HG02885 (cell line): ENCODE measurements at regions not wholly inside any gene's neighbourhood (a gene's known extent, or its start where the extent isn't known, plus 50 kb on each side); places are given as distances from the start of the nearest gene placed in this dataset.
A peak's percentile ranks its signal among the peaks of the same experiment; 100 is the strongest.

ENCODE experiments used
- ATAC-seq: cut with Tn5 transposase; IDR thresholded peaks from one replicate; pipeline ENCODE4 v1.9.1; 2021; ENCODE audit warnings: mild to moderate bottlenecking; ENCODE audit not compliant: unreplicated experiment, poor library complexity

DNA sequence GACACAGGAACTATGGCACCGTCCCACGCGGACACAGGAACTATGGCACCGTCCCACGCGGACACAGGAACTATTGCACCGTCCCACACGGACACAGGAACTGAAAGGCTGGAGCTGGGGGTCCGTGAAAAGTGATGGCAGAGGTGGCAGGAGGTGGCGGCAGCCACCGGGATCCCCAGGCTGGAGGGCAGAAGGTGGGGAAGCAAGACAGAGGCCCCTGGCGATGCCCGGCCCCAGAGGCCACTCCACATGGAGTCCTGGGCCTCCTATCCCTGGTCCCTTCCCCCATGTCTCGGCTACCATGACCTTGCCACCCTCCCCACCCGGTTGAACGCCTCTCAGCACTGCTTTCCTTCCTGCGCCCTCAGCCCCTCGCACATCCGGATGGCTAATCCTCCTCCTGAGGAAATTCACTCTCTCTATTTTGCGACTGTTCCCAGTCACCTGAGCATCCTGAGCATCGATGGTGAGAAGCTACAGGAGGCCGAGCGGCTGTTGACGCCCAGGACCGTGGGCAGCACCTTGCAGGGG is 181.4 kb downstream of the TMEM18 start:
- ATAC-seq: no peak

DNA sequence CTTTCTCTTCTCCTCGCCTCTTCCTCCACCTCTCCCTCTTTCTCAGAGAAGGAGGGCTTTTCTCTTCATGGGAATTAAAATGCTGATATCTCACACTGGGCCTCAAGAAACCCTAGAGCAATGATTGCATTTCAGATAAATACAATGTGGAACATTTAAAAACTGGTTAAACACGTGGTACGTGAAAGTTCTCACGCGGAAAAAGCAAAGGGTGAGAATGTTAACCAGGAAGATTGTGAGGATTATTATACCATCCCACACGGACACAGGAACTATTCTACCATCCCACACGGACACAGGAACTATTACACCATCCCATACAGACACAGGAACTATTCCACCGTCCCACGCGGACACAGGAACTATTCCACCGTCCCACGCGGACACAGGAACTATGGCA is 182.4 kb downstream of the TMEM18 start:
- ATAC-seq: no peak

DNA sequence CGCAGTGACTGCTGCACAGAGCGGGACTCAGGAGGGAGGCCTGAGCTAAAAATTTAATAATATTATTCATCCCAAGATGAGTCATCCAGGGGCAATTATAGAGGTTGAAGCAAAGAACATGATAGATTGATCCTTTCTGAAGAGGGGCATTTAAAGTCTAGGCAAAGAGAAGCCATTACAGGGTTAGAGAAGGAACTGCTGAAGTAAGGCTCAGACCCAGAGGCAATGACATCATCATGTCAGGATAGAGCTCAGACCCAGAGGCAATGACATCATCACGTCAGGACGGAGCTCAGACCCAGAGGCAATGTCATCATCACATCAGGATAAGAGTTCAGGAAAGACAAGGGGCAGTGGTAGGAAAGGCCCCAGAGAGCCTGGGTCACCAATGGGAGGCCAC is 184.0 kb downstream of the TMEM18 start:
- no peak for ATAC-seq

DNA sequence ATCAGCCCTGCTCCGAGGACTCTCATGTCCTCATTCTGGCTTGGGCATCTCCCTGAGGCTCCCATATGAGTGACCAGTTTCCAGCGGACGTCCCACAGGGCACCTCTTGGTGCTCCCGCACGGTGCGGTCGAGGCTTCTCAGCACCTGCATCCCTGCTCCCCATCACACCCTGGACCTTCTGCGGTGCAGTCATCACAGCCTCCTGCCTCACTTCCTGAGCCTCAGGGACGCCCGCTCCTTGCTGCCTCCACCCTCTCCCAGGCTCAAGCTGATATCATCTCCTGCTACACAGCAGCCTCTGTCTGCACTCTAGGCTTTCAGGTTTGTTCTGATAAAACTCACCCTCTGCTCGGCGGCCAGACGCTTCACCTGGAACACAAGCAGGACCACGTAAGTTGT is 185.0 kb downstream of the TMEM18 start:
- ATAC-seq: no peak

DNA sequence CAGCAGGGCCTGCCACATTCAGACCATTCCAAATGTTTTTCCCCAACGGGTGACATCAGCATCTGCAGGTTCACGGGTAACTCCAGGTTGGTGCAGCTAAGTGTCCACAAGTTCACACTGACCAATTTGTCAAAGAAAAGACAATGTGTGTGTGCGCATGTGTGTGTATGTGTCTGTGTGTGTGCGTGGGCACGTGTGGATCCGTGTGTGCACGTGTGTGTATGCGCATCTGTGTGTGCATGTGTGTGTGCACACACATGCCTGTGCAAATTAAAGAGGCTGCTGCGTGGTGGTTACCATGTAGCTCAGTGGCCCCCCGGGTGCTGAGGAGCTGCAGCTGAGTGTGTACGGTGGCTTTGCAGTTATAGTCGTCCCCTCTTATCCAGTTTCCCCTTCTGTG is 187.4 kb downstream of the TMEM18 start:
- no peak for ATAC-seq

DNA sequence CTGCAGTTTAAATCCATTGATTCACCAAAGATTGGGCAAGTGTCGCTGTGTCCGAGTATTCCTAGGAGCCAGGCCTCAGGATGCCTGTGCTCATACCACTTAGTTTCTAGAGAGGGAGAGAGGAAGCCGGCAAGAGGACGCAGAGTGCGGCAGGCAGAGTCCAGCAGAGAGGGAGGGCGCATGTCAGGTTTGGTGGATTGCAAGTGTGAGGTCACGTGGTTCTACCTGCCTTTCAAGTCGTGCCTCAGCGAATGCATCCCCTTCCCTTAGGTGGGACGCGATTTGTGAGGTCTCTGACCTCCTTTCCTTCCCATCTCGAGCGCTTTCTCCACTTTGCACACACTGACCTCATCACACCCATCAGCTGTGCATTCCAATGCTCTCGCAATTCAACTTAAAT is 188.1 kb downstream of the TMEM18 start:
- ATAC-seq: no peak

DNA sequence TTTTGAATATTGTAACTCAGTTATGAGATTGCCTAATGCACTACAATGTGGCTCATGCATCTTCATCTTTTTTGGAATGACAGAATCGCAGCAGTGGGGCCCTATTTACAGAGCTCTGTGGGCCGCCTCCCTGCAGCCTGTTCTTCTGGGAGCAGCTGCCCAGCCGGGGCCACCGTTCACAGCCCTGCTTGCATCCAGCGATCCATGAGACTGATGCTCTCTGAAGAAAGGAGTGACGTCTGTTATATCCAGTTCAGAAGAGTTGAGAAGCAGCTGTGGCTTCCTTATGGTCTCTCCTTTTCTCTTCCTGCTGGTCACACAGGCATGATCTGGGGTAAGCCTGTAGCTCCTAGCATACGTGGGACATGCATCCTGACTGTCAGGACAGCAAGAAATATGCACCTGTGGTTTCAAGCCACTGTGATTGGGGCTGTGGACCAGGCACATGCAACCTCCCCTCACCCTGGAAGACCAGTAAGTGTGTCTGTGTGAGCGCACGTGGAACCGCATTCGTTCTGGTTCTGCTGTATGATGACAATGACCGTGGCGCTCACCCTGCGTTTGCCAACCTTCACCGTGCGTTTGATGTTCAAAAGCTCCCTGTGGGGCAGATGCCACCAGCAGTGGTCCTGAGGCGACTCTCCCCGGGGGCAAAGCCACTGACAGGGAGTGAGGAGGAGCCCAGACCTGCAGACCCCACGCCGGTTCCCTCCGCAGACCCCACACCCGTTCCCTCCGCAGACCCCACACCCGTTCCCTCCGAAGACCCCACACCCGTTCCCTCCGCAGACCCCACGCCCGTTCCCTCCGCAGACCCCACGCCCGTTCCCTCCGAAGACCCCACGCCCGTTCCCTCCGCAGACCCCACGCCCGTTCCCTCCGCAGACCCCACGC is 189.8 kb downstream of the TMEM18 start:
- no peak for ATAC-seq

DNA sequence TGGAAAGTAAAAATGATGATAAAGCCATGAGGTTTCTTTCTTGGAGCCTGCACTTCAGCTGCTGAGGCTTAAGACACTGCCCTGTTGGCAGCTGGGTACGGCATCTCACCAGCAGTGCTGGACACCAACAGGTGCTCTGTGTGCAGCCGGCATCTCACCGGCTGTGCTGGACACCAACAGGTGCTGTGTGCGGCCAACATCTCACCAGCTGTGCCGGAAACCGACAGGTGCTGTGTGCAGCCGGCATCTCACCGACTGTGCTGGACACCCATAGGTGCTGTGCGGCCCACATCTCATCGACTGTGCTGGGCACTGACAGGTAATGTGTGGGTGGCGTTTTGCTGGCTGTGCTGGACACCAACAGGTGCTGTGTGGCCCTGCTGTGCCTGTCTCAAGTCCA is 190.8 kb downstream of the TMEM18 start:
- ATAC-seq: no peak

DNA sequence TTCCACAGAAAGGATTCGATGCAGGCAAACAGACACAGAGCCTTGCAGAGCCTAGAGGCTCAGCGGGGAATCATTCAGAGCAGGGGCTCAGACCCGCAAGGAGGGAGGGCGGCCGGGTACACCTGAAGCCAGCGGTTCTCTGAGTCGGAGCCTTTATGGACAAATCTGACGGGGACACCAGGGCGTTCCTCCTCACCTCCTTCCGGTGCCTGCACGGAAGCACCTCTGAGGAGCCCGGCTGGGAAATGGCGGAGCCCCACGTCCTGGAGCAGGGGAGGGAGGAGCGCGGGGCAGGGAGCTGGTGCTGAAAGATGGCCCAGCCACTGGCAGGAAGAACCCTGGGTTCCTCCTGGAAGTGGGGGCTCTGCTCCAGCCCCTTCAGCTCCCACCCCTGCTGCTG is 193.5 kb upstream of the ALKAL2 start:
- ATAC-seq: no peak

DNA sequence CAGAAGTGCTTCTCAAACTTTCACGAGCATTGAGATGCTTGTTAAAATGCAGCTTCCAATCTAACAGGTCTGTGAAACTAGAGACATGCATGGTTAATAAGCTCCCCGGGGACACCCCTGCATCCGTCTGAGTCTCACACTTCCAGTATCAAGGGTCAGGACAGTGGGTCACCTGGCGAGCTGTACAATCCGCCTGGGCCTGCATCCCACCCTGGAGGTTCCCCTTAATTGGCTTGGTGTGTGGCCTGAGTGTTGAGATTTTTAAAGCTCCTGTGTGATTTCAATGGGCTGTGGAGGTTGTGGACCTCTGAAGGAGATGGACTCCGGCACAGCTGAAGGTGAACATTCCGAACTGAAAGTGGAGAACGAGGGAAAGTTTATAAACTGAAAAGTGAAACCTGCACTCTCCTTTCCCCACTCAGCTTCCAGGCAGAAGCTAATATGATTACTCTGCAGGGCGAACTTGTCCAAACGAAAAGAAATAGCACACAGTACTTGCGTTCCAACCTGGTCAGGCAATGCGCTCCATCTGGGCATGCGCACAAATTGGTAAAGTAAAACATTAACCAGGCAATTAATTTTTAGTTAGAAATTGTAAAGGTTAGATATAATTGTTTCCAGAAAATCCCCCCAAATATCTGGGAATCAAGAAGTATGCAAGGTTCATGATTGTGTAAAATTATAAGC is 191.7 kb upstream of the ALKAL2 start:
- no peak for ATAC-seq

DNA sequence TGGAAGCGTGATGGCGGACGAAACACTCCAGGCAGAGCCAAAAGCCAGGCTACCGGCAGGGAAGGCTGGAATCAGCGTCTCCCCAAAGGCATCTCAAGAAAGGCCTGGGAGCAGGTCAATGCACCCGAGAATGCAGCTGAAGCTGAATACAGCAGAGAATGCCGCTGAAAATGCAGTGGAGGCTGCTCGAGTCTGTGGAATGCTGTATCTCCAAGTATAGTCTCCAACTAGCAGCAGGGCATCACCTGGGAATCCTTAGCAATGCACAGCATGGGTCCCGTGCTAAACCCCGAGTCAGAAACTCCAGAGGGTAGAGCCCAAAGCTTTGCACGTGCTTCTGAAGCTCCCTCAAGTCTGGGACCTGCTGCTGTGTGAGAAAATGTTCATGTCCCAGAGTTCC is 191.1 kb upstream of the ALKAL2 start:
- no peak for ATAC-seq

DNA sequence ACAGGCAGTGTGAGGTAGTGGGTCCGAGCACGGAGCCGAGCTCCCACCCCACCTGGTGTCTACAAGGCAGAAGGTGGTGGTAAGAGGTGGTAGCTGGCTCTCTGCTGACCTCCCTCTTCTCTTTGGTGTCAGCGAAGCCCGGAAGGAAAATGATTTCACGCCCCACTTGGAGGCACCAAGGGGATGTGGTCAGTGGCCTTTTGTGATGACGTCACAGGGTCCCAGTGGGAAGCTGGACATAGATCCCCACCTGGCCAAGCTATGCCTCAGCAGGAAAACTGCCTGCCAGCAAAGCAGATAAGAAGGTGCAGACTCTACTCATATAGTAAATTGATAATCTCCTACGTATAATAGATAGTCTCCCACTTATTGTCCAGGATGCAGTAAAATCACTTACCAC is 183.7 kb upstream of the ALKAL2 start:
- ATAC-seq: no peak

DNA sequence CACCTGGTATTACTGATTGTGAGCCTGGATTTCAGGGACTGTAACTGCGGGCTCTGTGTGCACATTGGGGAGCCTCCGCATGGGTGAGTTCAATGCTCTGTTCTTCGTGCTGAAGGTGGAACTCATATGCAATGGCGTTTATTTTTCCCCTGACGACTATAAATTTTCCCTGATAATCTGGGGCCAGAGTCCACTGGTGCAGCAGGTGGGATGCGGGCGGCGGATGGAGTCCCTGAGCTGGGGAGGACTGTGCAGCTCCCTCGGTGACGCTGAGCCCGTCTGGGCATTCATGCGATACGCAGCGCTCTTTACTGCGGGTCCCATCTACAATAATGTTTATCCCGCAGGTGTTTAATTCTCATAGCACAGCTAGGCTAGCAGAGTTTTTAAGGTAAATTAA is 181.6 kb upstream of the ALKAL2 start:
- no peak for ATAC-seq

DNA sequence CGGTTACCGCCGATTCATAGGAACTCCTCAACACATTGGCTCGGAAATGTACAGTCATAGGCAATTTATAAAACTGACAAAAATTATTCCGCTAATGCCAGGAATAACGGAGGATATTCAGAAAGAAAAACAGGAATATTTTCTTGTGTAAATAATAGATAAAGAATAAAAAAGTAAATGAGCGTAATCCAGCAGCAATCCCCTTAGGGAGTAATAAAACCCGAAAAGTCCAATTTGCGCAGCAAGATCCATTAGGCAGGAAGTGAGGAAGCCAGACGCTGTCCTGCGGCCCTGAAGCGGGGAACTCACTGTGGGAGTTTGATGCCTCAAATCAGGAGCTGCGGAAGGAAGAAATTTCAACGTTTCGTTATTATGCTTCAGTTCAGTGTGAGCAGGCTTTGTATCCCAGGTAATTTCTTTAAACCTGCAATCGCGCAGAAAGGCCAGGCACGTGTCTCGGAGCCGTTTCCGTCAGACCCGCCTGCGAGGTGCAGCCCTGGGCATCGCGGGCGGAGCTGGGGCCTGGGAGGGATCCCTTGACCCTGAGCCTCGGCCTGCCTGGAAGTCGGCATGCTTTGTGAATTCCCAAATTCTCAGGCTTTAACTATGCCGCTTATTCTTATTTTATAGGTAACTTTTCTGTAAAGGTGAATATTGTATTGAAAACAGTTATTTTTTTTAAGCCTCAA is 180.9 kb upstream of the ALKAL2 start:
- ATAC-seq: no peak

DNA sequence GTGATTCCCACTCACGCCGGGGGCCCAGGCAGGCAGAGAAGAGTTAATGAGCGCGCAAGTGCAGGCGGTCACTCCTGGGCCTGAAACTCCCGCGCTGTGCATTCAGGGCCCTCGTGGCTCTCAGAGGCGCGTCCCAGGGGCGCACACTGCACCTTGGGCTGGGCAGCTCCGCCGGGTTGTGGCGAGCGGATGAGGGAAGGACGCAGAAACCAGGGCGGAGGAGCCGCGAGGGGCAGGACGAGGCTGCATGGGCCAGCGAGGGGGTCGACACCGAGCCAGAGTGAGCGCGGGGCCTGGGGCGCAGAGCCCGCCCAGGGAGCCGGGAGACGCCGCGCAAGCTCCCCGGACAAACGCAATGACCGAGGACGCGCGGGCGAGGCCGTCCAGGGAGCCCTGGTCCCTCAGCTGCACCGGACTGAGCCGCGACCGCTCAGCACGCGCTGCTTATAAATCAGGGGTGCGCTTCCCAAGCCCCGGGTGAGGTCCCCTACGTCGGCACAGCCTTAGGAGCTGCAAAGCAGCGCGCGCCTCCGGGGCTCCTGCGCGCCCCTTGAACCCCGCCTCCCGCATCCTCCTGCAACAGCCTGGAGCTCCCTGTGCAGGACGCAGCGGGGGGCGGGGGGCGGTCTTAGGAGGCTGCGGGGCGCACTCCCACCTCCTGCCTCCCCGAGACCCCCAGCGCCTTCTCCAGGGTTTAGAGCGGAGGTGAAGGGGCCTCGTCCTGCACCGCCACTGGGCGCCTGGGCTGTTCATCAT is 180.2 kb upstream of the ALKAL2 start:
- no peak for ATAC-seq

DNA sequence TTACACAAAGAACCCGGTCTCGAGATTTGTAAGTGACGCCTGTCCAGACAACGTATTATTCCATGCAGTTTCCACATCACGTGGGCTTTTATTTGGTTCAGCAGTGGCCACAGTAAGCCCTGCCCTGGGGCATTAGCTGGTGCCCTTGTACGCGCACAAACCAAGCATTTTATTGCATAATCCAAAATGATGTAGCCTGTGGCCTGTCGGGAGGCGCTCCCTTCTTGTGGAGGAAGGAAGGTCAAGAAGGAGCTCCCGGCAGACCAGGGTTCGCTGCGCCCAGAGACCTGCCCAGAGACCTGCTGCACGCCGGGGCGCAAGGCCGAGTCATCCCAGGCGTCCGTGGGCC is 179.6 kb upstream of the ALKAL2 start:
- no peak for ATAC-seq

DNA sequence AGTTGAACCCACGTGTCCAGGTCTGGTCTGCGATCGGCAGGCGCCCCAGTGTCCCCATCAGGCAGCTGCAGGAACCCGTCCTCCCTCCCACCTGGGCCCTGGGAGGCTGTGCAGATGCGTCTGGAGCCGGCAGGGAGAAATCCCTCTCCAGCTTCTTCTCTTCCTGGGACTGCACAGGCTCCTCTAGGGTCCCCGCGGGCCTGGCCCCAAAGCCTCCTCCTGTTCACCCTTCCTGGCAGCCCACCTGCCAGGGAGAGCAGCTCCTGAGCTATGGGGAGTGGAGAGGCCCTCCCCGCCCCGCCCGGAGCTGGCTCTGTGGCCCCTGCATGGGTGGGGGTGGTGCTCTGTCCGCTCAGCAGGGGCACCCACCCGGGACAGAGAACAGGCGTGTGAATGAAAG is 179.2 kb upstream of the ALKAL2 start:
- ATAC-seq: no peak

DNA sequence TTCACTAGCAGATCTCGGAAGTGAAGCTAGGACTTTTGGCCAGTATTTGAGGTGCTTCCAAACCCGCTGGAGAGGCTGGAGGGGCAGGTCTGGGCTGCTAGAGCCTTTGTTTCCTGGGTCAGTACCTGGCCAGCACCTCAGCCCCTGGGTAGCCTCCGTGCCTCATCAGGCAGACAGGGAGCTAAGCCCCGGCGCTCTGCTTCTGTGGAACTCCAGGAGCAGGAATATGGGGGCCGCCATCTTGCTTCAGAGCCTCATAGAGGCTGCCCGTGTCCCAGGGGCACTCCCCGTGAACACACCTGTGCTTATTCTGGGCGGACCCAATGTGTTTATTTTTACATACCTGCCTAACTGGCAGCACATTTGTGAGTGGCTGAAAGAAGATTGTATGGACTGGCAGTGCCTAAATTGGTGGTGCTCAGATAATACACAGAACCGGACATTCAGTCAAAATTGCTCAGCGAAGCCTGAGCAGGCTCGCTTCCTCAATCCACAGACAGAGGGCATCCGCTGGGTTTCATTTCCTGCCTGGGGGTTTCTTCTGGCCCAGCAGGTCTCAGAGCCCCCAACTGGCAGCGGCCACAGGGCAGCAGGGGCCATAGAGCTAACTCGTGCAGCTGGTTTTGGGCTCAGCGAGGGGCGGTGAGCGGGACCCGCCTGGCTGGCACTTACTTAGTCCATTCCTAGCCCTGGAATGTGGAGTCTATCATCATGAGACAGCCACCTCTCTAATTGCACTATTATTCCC is 176.8 kb upstream of the ALKAL2 start:
- ATAC-seq: no peak

DNA sequence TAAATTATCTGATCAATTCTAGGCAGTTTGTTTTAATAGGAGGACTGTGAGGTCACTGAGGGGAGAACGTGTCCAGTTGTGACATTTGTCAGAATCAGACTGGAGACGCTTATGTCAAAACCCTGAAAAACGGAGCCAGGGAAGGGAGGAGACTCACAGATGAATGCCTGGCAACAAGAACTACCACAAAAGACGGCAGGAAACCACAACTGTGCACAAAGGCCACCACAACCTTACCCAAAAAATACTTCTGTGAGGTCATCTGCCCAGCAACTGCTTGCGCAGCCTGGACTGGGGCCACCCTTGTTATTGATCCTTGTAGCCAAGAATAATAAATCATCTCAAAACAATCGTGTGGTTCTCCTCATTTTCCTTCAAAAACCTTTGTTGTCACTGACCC is 173.0 kb upstream of the ALKAL2 start:
- ATAC-seq: peak; percentile 87

DNA sequence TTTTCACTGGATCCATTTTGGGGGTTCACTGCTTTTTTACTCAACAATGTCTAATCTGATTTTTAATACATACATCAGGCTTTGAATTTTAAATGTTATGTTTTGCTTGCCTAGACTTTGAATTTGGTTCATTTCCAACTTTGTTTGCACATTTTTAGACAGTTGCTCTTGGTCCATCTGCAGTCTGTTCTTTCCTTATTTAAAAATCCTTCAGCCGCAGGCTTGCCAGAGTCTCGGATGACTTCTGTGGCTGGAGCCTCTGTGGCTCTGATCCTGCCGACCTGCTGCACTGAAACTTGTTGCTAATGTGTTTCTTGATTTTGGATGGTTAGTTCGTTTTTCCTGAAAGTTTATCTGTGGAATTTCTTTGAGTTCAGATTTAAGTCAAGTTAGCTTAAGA is 172.0 kb upstream of the ALKAL2 start:
- ATAC-seq: no peak
